LoVo (cell line): ENCODE measurements at regions not wholly inside any gene's neighbourhood (a gene's known extent, or its start where the extent isn't known, plus 50 kb on each side); places are given as distances from the start of the nearest gene placed in this dataset.
"Not testable (repeated sequence)": the region's sequence is repeated elsewhere in the genome, so short reads cannot be mapped to it uniquely, and the experiment has no call there.

Experiments used
- DNase-seq: peaks from one replicate; pipeline ENCODE4 v3.0.0-alpha.2; 2016; ENCODE audit warnings: low spot score

DNA sequence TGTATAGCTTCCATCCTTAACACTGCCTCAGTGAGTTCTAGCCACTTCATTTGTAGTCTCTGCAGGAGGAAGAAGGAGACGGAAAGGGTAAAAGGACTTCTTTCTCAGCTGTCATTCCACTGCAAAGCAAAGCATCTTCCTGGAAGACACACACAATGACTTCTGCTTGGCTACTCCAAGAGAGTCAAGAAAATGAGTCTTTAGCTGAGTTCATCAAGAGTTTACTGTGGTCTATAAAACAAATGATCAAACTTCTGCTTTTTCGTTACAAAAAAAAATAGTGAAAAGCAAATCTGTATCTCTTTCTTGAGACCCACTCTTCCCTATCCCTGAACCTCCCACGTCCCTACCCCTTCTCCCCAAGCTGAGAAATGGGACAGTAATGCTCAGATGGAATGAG is 205.0 kb upstream of the AHR start:
- no peak for DNase-seq

DNA sequence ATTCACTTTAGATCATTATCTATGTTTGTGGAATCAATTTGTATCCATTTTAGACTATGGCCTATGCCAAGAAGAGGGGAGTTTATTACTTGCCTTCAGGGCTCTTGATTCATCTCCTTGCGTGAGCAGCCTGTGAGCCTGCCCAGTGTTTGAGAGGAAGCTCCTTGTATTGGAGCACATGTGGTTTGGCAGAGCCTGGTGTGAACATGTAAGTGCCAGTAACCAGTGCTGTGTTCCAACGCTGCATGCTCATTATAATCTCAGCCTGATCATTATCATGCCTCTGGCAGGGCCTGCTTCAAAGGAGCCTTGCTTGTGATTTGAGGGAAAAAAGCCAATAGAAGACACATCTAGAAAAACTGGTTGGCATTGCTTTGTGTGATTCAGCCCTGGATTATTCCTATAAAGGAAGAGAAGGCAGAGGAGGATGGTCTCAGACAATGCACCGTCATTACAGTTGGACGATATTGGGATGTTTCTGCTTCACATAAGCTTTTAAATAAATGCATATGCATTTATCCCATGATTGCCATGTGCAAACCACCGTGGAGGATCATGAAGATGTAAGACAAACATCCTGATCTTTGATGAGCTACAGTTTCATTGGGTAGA is 203.4 kb upstream of the AHR start:
- DNase-seq: peak; percentile 71

DNA sequence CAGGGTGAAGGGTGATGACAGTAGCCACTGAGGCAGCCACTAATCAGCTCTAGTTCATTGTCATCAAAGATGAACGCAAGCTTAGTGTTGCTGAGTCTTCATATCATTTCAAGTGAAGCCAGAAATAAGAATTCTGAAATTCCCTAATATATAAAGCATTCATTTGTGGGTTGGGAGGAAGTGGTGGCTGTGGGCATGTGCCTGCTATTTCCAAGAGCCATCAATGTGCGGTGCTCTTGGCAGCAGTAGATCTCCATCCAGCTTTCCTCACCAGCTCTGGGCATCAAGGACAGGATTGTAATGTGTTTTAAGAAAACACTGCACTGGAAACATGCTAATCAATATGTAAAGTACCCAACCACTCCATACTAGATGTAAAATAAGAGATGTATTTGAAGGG is 202.5 kb upstream of the AHR start:
- DNase-seq: no peak

DNA sequence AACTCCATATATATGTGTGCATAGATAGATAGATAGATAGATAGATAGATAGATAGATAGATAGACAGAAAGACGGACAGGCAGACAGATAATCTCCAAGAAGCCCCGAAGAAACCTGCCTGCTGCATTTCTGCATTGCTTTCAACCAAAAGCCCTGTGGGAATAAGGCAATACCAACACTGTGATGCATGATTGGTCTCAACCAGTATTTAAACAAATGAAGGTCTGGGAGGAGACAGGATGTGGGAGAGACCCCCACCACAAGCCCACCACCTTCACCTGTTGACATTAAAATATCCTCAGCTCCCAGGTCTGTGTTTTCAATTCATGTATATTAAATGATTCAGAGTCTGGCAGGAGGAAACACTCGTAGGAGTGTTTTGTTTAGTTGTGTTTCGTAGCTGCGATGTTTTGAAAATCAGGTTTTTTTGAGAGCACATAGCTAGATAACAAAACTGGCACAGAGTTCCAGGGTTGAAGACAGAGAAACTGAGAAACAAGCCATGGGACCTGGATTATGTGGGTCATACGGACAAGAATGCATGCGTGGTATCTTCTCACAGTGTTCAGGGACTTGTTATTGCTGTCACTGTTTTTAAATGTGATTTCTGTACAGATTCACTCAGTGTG is 200.7 kb upstream of the AHR start:
- DNase-seq: no peak

DNA sequence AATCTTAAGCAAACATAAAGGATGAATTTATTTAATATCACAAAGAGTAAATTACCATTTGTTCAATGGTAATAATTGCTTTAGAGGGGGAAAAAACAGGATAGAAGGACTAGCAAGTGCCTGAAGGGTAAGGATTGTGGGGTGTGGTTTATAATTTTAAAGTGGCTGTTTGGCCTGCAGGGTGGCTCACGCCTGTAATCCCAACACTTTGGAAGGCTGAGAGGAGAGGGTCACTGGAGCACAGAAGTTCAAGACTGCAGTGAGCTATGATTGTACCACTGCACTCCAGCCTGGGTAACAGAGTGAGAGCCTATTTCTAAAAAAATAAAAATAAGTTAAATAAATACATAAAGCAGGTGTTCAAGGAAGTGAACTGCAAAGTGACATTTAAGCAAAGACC is 199.9 kb upstream of the AHR start:
- DNase-seq: no peak

DNA sequence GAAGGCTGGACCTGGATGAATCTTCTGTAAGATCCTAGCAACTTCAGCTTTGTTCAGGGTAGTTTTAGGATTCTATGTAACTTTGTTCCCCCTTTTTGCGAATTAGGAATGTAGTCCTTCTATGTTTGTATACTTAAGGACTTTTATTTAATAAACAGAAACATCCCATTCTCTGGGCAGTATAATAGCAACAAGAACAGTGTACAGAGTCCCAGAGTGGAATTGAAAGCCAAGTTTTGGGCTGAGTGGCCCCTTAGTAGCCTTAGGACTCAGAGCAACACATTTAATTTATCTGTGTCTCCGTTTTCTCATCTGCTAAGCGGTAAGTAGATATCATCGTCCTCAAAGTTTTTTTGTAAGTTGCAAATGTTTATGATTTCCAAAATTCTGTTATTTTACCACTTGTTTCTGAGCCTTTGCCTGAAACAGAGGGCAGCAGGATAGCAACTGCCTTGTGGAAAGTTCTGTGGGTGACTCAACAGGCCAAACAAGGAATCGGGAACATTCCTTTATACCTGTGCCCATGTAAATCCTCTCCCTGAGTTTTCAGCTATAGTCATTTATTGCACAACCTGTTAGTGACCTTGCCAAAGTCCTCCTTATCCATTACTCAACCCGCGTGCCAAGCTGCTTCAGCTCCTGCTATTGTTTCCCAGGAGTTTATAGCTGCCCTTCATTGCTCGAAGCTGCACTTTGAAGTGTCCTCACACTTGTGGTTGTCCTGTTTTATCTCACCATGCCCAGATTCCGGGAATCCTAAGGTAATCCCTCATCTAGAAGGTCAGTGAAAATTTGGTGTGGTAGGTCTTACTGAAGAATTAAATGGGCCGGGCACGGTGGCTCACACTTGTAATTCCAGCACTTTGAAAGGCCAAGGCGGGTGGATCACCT is 199.1 kb upstream of the AHR start:
- peak; percentile 97 for DNase-seq

DNA sequence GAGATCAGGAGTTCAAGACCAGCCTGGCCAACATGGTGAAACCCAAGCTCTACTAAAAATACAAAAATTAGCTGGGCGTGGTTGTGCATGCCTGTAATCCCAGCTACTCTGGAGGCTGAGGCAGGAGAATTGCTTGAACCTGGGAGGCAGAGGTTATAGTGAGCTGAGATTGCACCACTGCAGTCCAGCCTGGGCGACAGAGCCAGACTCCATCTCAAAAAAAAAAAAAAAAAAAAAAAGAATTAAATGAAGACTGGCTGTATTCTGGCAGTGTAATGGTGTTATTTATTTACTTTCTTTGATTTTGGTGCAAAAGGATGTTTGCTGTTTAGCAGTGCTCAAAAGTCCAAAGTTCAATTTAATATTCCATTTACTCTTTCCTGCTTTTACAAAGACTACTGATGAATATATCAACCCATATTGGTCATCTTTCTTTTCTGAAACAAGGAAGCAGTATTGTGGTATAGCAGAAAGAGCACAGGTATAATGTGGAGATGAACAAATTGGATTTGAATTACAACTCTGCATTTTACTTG is 198.4 kb upstream of the AHR start:
- peak; percentile 21 for DNase-seq

DNA sequence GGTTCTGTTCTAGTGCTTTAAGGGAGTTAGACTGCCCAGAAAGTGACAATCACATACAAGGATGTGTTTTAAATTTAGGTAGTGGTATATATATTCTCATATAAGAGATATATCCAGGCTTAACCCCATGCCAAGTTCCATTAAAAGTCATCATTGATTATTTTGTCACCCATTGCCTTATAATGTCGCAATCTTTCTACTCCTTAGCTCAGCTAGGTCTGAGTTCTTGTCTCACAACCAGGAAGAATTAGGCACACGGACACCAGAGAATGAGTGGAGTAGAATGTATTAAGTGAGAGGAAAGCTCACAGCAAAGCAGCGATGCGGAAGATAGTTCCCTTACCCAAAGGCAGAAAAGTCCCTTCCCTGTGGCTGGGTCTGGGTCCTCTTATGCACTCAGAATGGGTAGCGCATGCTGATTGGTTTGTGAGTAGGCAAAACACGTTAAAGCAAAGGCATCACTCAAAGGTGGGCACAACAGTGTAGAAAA is 197.2 kb upstream of the AHR start:
- DNase-seq: no peak

DNA sequence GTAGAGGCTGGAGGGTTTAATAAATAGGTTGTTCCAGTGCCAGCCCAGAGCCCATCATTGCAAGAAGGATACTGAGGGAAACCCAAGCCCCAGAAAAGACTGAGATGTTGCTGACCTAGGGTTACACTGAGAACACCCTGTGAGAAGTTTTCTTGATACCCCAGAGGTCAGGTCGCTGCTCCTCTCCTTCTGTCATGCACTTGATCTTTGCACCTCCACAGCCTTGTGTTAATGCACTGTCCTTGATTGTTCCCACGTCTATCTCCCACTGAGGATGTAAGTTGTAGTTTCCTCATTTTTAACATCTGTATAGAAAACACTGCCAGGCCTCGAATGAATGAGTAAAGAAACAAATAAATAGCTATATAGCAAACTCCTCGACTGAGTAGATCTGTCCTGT is 195.3 kb upstream of the AHR start:
- DNase-seq: no peak

DNA sequence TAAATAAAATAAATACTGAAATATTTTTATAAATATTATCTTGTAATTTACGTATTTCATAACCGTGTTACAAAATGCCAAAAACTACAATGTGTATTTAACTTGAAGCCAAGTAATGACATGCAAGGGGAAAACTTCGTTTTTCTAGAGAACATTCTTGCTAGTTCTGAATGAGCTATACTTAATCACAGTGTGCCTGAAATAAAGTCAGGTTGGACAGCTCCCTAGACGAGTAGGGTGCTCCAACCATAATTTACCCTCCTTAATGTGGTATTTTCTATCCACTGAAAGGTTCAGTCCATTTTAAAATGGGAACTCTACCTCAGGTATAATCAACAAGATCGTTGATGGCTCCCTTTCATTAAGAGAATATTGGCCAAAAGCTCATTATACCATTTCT is 194.5 kb upstream of the AHR start:
- no peak for DNase-seq

DNA sequence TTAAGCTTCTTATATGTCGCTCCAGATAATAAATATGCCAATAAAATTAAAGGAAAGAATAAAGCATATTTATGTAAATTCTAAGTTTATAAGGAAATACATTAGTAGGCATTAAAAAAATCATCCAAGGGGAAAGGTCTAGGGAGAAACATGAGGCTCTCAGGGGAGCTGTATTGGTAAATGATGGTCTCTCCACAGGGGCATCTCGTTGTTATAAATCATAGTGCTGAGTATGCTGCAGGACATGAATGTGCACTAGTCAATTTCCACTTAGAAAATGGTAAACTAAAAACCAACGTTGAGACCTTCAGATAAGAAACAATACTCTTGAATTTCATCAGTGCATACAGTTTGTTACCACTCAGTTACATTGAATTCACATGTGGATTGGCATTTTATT is 194.0 kb upstream of the AHR start:
- DNase-seq: no peak

DNA sequence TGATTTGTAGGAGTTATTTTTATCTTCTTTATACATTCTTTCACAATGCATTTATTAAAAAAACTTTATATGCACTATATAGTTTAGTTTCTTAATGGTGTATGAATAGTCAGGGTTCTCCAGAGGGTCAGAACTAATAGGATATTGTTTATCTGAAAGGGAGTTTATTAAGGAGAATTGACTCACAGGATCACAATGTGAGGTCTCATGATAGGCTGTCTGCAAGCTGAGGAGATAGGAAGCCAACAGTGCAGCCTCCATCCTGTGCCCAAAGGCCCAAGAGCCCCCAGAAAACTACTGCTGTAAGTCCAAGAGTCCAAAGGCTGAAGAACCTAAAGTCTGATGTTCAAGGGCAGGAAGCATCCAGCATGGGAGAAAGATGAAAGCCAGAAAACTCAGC is 192.8 kb upstream of the AHR start:
- DNase-seq: no peak

DNA sequence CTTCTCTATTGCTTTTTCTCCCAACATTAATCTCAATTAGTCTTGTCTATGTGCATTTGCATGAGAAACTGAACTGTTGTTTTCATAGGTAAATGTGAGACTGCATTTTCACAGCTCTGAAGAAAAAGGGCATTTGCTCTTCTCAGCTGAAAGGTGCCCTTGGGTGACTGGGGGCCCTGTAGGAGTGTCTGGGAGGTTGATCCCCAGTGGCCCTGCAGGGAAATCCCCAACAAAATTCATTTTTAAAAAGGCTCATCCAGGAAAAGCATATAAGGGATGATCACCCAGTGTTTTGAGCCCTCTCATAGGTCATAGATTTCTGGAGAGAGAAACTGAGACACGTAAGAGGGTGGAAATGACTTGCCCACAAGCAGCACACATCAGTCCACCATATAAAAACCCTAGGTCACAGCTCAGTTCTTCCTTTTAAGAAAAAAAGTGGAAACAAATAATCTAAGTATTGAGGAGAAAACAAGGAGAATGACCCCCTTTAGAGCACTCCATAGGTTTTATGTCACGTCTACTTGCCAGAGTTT is 190.3 kb upstream of the AHR start:
- DNase-seq: no peak

DNA sequence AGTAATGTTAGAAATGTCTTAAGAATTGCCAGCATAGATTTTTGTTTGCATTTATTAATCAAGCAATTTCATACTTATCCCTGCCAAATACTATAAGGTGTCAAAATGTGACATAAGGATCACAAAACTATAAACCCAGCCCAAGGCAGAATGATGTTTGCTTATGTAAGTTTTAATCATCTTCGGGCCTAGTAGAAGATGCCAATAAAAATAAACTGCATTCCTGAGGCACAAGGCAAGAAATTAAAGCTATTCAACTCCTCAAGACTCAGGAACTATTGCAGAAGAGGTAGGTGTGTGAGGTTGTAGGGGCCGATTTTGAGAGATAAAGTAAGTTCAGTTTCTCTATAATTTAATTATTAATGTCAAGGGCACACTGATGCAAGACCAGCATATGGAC is 189.4 kb upstream of the AHR start:
- peak; percentile 72 for DNase-seq

DNA sequence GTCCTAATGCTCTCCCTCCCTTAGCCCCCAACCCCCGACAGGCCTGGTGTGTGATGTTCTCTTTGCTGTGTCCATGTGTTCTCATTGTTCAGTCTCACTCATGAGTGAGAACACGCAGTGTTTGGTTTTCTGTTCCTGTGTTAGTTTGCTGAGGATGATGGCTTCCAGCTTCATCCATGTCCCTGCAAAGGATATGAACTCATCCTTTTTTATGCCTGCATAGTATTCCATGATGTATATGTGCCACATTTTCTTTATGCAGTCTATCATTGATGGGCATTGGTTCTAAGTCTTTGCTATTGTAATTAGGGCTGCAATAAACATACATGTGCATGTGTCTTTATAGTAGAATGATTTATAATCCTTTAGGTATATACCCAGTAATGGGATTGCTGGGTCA is 184.7 kb upstream of the AHR start:
- DNase-seq: not testable (repeated sequence)

DNA sequence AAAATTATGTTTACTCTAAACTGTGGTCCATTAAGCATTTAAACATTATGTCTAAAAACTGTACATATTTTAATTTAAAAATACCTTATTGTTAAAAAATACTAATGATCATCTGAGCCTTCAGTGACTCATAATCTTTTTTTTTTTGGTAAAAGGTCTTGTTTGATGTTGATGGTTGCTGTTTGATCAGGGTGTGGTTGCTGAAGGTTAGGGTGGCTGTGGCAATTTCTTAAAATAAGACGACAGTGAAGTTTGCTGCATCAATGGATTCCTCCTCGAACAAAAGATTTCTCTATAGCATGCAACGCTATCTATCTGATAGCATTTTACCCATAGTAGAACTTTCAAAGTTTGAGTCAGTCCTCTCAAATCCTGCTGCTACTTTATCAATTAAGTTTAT is 180.0 kb upstream of the AHR start:
- DNase-seq: no peak

DNA sequence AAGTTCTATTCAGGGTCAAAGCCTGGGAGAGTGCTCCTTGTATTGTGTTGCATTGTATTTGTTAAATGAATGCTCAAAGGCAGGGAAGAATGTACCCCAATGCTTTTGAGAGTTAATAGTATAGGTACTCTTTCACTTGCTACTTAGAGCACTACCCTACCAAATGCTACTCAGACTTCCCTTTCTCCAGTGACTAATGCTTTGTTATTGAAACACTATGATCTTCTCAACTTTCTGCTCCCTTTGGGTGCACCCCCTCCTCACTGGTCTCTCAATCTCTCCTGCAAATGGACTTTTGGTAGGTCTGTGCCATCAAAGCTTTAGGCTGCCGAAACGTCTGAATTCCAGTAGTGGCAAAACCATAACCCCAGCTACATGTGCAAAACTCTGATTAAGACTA is 177.7 kb upstream of the AHR start:
- no peak for DNase-seq

DNA sequence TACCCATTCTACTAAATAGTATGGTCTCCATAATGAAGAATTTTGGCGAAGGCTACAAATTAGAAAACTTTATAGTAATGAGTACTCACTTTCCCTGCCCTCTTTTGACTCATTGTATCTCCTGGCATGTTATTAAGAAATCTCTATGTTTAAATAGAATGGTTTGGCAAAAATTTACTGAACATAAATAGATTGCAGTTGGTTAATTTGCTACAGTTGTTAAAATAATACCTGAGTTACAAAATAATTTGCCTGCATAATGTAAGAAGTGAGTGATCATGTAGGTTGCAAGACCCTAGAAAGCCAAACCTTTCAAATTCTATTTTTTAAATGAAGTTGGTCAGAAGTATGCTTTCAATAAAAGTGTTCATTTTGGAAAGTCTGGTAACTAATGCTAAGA is 176.8 kb upstream of the AHR start:
- no peak for DNase-seq

DNA sequence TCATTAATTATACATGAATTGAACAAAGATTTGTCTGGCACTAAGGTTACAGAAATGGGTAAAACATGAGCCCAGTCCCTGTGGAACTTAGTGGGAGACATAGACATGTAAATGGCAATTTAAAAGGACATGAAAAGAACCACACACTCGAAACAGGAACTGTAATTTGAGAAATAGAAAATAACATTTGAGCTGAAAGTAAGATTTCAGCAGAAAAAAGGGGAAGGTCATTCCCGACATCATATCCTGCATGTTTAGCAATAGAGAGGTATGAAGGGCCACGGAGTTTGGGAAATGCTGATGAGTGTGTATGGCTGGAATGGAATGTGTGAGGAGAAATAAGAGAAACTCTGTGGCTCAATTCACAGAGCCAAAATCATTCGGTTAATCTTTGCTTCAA is 175.4 kb upstream of the AHR start:
- no peak for DNase-seq

DNA sequence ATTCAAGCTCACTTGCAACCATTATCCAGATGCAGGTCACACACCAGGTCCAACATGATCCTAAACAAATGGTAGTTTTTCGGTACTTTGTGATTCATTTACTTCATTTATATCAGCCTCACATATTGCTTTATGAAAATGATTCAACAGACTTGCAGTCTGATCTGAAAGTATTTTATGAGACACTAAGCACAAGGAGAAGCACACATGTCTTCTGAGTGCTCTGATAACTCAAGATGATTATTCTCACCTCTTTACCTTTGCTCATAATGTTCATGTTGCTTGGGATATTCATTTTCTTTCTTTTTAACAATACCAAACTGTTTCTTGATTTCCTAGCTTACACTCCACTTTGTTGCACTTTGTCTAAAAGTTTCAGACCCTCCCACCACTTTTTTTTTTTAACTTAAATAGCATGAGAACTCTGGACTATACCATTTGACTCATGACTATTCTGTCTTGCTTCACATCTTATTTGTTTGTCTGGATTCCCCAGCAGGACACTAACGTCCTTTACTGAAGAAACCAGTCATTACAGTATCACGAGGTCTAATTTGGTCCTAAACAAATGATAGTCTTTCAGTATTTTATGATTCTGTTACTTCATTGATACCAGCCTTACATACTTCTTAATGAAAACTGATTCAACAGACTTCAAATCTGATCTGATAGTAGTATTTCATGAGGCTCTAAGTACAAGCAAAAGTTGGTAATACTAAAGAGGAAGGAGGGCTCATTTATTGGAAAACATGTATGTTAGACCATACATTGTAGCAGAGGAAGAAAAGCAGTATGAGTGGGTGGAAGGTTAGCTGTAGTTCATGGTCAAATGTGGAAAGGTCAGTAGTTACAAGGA is 171.8 kb upstream of the AHR start:
- DNase-seq: no peak

DNA sequence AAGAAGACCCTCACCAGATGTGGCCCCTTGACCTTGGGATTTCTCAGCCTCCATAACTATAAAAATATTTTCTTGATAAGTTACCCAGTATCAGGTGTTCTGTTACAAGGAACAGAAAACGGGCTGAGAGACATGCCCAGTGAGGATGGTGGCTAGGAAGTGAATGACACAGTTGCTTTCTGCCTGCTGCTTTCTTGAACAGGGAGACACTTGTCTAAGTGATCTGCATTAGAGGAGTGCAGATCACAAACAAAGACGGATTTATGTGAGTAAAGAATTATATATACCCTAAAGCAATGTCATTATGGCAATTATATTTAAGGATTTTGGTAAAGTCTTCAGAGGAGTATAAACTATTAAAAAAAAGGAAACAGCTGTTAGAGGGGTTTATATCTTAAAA is 169.2 kb upstream of the AHR start:
- DNase-seq: no peak
